Endothelial cell of umbilical vein (primary cell): ENCODE measurements at regions not wholly inside any gene's neighbourhood (a gene's known extent, or its start where the extent isn't known, plus 50 kb on each side); places are given as distances from the start of the nearest gene placed in this dataset.

Source experiments
- BruUV-seq: library from RNA; stranded (reverse); fragments of 400-500 nt; replicated peaks from 2 replicates; lab custom pipeline; 2021; lab: Mats Ljungman, UMichigan
- CTCF ChIA-PET: fragments of 300-600, 350-600 bp; sonication (Branson Sonifier 250); formaldehyde crosslinking; loops from one replicate; lab custom pipeline; 2021; ENCODE audit warnings: antibody characterized with exemption, inconsistent platforms; lab: Charles Lee
- POLR2A ChIA-PET: fragments of 300-600, 350-600 bp; sonication (Branson Sonifier 250); formaldehyde crosslinking; loops from one replicate; lab custom pipeline; 2021; ENCODE audit warnings: antibody characterized with exemption, inconsistent platforms; lab: Charles Lee
- DNase-seq: peaks from one replicate; pipeline ENCODE4 v3.0.0-alpha.2; 2011; ENCODE audit warnings: low read depth, low spot score
- FAIRE-seq: peaks from 2 replicates; lab custom pipeline; 2011; peaks lifted over from hg19 to GRCh38; lab: Jason Lieb, UNC
- H2AFZ ChIP-seq: 2 replicates; pipeline ENCODE4 v1.6.0; 2012; ENCODE audit warnings: low read depth, low read length, control low read depth, inconsistent platforms
- H3K27ac ChIP-seq: 2 replicates; pipeline ENCODE4 v1.5.1; 2011; ENCODE audit warnings: low read depth, mild to moderate bottlenecking, control low read depth, low read length, moderate library complexity; ENCODE audit not compliant: insufficient read depth
- H3K27me3 ChIP-seq, 2 experiments: 2 replicates each; pipeline versions ENCODE4 v1.6.0 to v1.6.1; 2011; ENCODE audit warnings: low read length in 2 of 2, mixed read lengths in 1 of 2; ENCODE audit not compliant: control insufficient read depth in 2 of 2, insufficient read depth in 2 of 2
- H3K36me3 ChIP-seq, 2 experiments: 2 replicates in 1 of 2; 3 replicates in 1 of 2; pipeline ENCODE4 v1.5.1; 2011; ENCODE audit warnings: low read length in 2 of 2, mild to moderate bottlenecking in 1 of 2, moderate library complexity in 1 of 2; ENCODE audit not compliant: control insufficient read depth in 2 of 2, insufficient read depth in 2 of 2; ENCODE audit errors: extremely low read depth in 1 of 2
- H3K4me1 ChIP-seq: 3 replicates; pipeline ENCODE4 v1.5.1; 2011; ENCODE audit warnings: mild to moderate bottlenecking, low read length; ENCODE audit not compliant: control insufficient read depth, insufficient read depth; ENCODE audit errors: extremely low read depth
- H3K4me2 ChIP-seq: 2 replicates; pipeline ENCODE4 v1.6.1; 2011; ENCODE audit warnings: low read length, control low read depth, mixed read lengths; ENCODE audit not compliant: insufficient read depth
- H3K4me3 ChIP-seq, 3 experiments: fragments of 200-600 bp in 1 of 3; sonication (generic), shearing (Covaris generic) in 1 of 3; replicated peaks in 1 of 3; 2 replicates each; pipeline ENCODE4 v1.5.1; 2011 to 2016; ENCODE audit warnings: control low read depth in 3 of 3, low read length in 3 of 3, mild to moderate bottlenecking in 2 of 3, inconsistent platforms in 1 of 3, low read depth in 1 of 3, moderate library complexity in 1 of 3; ENCODE audit not compliant: insufficient read depth in 1 of 3
- H3K79me2 ChIP-seq: 2 replicates; pipeline ENCODE4 v1.6.0; 2012; ENCODE audit warnings: low read length, inconsistent platforms; ENCODE audit not compliant: control insufficient read depth, insufficient read depth
- H3K9ac ChIP-seq: replicated peaks from 2 replicates; pipeline ENCODE3; 2011; ENCODE audit warnings: low read length, control low read depth; ENCODE audit not compliant: insufficient read depth; ENCODE audit errors: extremely low read depth
- H3K9me1 ChIP-seq: replicated peaks from 3 replicates; pipeline ENCODE4 v1.6.0; 2011; ENCODE audit warnings: mild to moderate bottlenecking, low read length; ENCODE audit not compliant: control insufficient read depth, insufficient read depth; ENCODE audit errors: extremely low read depth
- H3K9me3 ChIP-seq: replicated peaks from 2 replicates; pipeline ENCODE4 v1.5.1; 2012; ENCODE audit warnings: low read length, inconsistent platforms; ENCODE audit not compliant: control insufficient read depth, insufficient read depth
- H4K20me1 ChIP-seq: replicated peaks from 2 replicates; pipeline ENCODE3; 2011; ENCODE audit warnings: mild to moderate bottlenecking, low read length; ENCODE audit not compliant: control insufficient read depth, insufficient read depth; ENCODE audit errors: extremely low read depth
- CTCF ChIP-seq, 2 donors: IDR thresholded peaks; 1 replicate in 1 of 2; 2 replicates in 1 of 2; pipeline ENCODE4 v1.5.1; 2011; ENCODE audit warnings: low read length in 2 of 2, mild to moderate bottlenecking in 2 of 2, moderate library complexity in 2 of 2, control low read depth in 1 of 2, inconsistent platforms in 1 of 2, low read depth in 1 of 2; ENCODE audit not compliant: insufficient read depth in 1 of 2; ENCODE audit errors: extremely low read depth in 1 of 2
- EZH2 ChIP-seq: IDR thresholded peaks from 2 replicates; pipeline ENCODE4 v1.6.1; 2012; ENCODE audit warnings: borderline replicate concordance, low read depth, mild to moderate bottlenecking, moderate library complexity, low read length, inconsistent platforms; ENCODE audit not compliant: severe bottlenecking
- FOS ChIP-seq: IDR thresholded peaks from 2 replicates; pipeline ENCODE4 v1.6.1; 2011; ENCODE audit warnings: mild to moderate bottlenecking, low read length, moderate library complexity, borderline replicate concordance; ENCODE audit not compliant: insufficient read depth
- GATA2 ChIP-seq: IDR thresholded peaks from 2 replicates; pipeline ENCODE4 v1.7.0; 2011; ENCODE audit warnings: low read depth, mild to moderate bottlenecking, moderate library complexity, mixed read lengths, low read length; ENCODE audit not compliant: insufficient read length, insufficient read depth
- JUN ChIP-seq: IDR thresholded peaks from 2 replicates; pipeline ENCODE4 v1.6.1; 2011; ENCODE audit warnings: borderline replicate concordance, low read depth; ENCODE audit not compliant: insufficient read length, insufficient read depth
- MAX ChIP-seq: IDR thresholded peaks from 2 replicates; pipeline ENCODE4 v1.6.1; 2011; ENCODE audit not compliant: insufficient read depth, insufficient read length
- MYC ChIP-seq: IDR thresholded peaks from one replicate; pipeline ENCODE4 v1.6.1; 2011; ENCODE audit warnings: mild to moderate bottlenecking, low read depth, low read length
- POLR2A ChIP-seq: IDR thresholded peaks from 2 replicates; pipeline ENCODE4 v1.6.1; 2012; ENCODE audit warnings: low read depth, mild to moderate bottlenecking, control low read depth, low read length
- POLR2AphosphoS5 ChIP-seq: IDR thresholded peaks from 2 replicates; pipeline ENCODE4 v1.6.1; 2012; ENCODE audit warnings: low read depth, mild to moderate bottlenecking, control low read depth, low read length, moderate library complexity; ENCODE audit not compliant: insufficient read depth
- dilution Hi-C: fragments of 300-500 bp; cut with MboI; formaldehyde crosslinking; loops from one replicate; pipeline ENCODE4 v1.15.0; 2019; ENCODE audit warnings: low sequenced_read_pairs; ENCODE audit not compliant: extremely low pct_ligation_motif_present
- intact Hi-C: fragments of 100-400 bp; cut with micrococcal nuclease; formaldehyde crosslinking; loops from one replicate; pipeline ENCODE4 v1.10.0; 2022

- H3K27me3 ChIP-seq, result no peaks in the 10 kb centered on the region
- ChIA-PET POLR2A (no interaction called here), CTCF (interaction anchor here (1.5 kb wide), 2 partner anchors 12 to 13 kb away, joined by 4 read pairs; no protein-coding TSS in a partner anchor)
- no peaks in the 10 kb centered on the region for H3K9me3 ChIP-seq
- H3K4me1 ChIP-seq, result no peaks in the 10 kb centered on the region
- H3K4me2 ChIP-seq, result no peak overlapping the region
- H3K9ac ChIP-seq, result no peak overlapping the region
- H3K9me1 ChIP-seq, result no peaks in the 10 kb centered on the region
- TF ChIP-seq JUN (no peak), EZH2 (no peak), MAX (no peak)
- no peaks in the 10 kb centered on the region for H3K79me2 ChIP-seq
- BruUV-seq, result no TSS peak
- no peaks in the 10 kb centered on the region for H3K36me3 ChIP-seq
- DNase-seq (no peak), FAIRE-seq (no peak)
- no peak overlapping the region for H3K27ac ChIP-seq
- intact Hi-C loops, result no loop called here
- dilution Hi-C loops, result no loop called here
- no peak overlapping the region for H3K4me3 ChIP-seq
- no peaks in the 10 kb centered on the region for H4K20me1 ChIP-seq
- H2AFZ ChIP-seq, result no peak overlapping the region
Measured at GRCh38 chr2:72050734-72051133, 96.9 kb downstream of the CYP26B1 start.

- no peak overlapping the region for H3K4me2 ChIP-seq
- no peaks in the 10 kb centered on the region for H3K79me2 ChIP-seq
- no peaks in the 10 kb centered on the region for H3K36me3 ChIP-seq
- DNase-seq (no peak), FAIRE-seq (no peak)
- no peaks in the 10 kb centered on the region for H4K20me1 ChIP-seq
- TF ChIP-seq MYC (no peak), GATA2 (no peak), POLR2AphosphoS5 (no peak), FOS (no peak), POLR2A (no peak), MAX (no peak), JUN (no peak), EZH2 (no peak), CTCF (IDR thresholded peaks at IDR 0.05; ENCODE audit: extremely low read depth in 1 of 2, insufficient read depth in 1 of 2, low read depth in 1 of 2, low read length in 2 of 2) (no peak)
- no peaks in the 10 kb centered on the region for H3K9me1 ChIP-seq
- no peaks in the 10 kb centered on the region for H3K27me3 ChIP-seq
- BruUV-seq, result no TSS peak
- H2AFZ ChIP-seq, result no peak overlapping the region
- H3K27ac ChIP-seq, result no peak overlapping the region
- ChIA-PET POLR2A (no interaction called here), CTCF (no interaction called here)
- dilution Hi-C loops (no loop called here), intact Hi-C loops (no loop called here)
- H3K9ac ChIP-seq, result no peak overlapping the region
- H3K4me3 ChIP-seq, result no peak overlapping the region
- no peaks in the 10 kb centered on the region for H3K4me1 ChIP-seq
- no peaks in the 10 kb centered on the region for H3K9me3 ChIP-seq
Measured at GRCh38 chr2:72048881-72049477, 98.7 kb downstream of the CYP26B1 start.
